WTC11 (cell line): ENCODE measurements at regions not wholly inside any gene's neighbourhood (a gene's known extent, or its start where the extent isn't known, plus 50 kb on each side); places are given as distances from the start of the nearest gene placed in this dataset.

Experiments used
- ATAC-seq: fragments of 200-7000 bp; cut with Tn5 transposase; 2 replicates; pipeline ENCODE4 v1.10.0; 2021; ENCODE audit warnings: mild to moderate bottlenecking, moderate library complexity
- CTCF ChIA-PET: fragments of 300-600 bp; sonication (Branson Sonifier 250); formaldehyde crosslinking; loops from one replicate; lab custom pipeline; 2021; ENCODE audit warnings: antibody characterized with exemption; lab: Charles Lee
- POLR2A ChIA-PET: fragments of 350-600 bp; sonication (Branson Sonifier 250); formaldehyde crosslinking; loops from one replicate; lab custom pipeline; 2021; ENCODE audit warnings: antibody characterized with exemption; lab: Charles Lee
- DNase-seq: peaks from one replicate; pipeline ENCODE4 v3.0.0; 2021; ENCODE audit warnings: low spot score
- H3K27ac Mint-ChIP-seq: 2 replicates; pipeline ENCODE4 v1.8.0; 2021; ENCODE audit warnings: mixed read lengths
- H3K27me3 Mint-ChIP-seq: 2 replicates; pipeline ENCODE4 v1.8.0; 2021; ENCODE audit warnings: low read depth, mild to moderate bottlenecking, moderate library complexity, mixed read lengths
- H3K36me3 Mint-ChIP-seq: 2 replicates; pipeline ENCODE4 v1.8.0; 2021; ENCODE audit warnings: mixed read lengths
- H3K4me1 Mint-ChIP-seq: 2 replicates; pipeline ENCODE4 v1.8.0; 2022; ENCODE audit warnings: mixed read lengths
- H3K4me3 Mint-ChIP-seq: 2 replicates; pipeline ENCODE4 v1.8.0; 2021; ENCODE audit warnings: mild to moderate bottlenecking, moderate library complexity, mixed read lengths
- H3K9me3 Mint-ChIP-seq: 2 replicates; pipeline ENCODE4 v1.8.0; 2021; ENCODE audit warnings: mixed read lengths
- AR ChIP-seq: fragments of 250-450 bp; sonication (Bioruptor Pico); IDR thresholded peaks from 2 replicates; pipeline ENCODE4 v1.9.0; 2021; ENCODE audit warnings: mild to moderate bottlenecking
- ATF1 ChIP-seq: sonication (generic); formaldehyde crosslinking; IDR thresholded peaks from 2 replicates; pipeline ENCODE4 v1.8.1; 2023; ENCODE audit warnings: mild to moderate bottlenecking, moderate library complexity, missing genetic modification reagents
- ATF3 ChIP-seq: sonication (generic); formaldehyde crosslinking; conservative IDR thresholded peaks from 2 replicates; pipeline ENCODE4 v1.8.1; 2022; ENCODE audit warnings: mild to moderate bottlenecking, missing genetic modification reagents
- E2F1 ChIP-seq: sonication (generic); formaldehyde crosslinking; IDR thresholded peaks from 2 replicates; pipeline ENCODE4 v1.8.0; 2022; ENCODE audit warnings: mild to moderate bottlenecking, missing genetic modification reagents
- ELF4 ChIP-seq: sonication (generic); formaldehyde crosslinking; IDR thresholded peaks from 2 replicates; pipeline ENCODE4 v1.8.1; 2022; ENCODE audit warnings: low read depth, mild to moderate bottlenecking, moderate library complexity, missing genetic modification reagents
- ESRRA ChIP-seq: sonication (generic); formaldehyde crosslinking; IDR thresholded peaks from 2 replicates; pipeline ENCODE4 v1.8.1; 2022; ENCODE audit warnings: mild to moderate bottlenecking, missing genetic modification reagents, borderline replicate concordance
- ETV6 ChIP-seq: sonication (generic); formaldehyde crosslinking; IDR thresholded peaks from 2 replicates; pipeline ENCODE4 v1.8.1; 2022; ENCODE audit warnings: mild to moderate bottlenecking, missing genetic modification reagents
- FOXJ3 ChIP-seq: sonication (generic); formaldehyde crosslinking; IDR thresholded peaks from 2 replicates; pipeline ENCODE4 v1.9.0; 2021; ENCODE audit warnings: missing genetic modification reagents, mild to moderate bottlenecking, borderline replicate concordance
- IRF1 ChIP-seq: sonication (generic); formaldehyde crosslinking; IDR thresholded peaks from 2 replicates; pipeline ENCODE4 v1.8.0; 2023; ENCODE audit warnings: missing genetic modification reagents
- NR1H2 ChIP-seq: sonication (generic); formaldehyde crosslinking; IDR thresholded peaks from 2 replicates; pipeline ENCODE4 v1.9.0; 2021; ENCODE audit warnings: mild to moderate bottlenecking, moderate library complexity, missing genetic modification reagents
- PRRX2 ChIP-seq: fragments of 250-450 bp; sonication (Bioruptor Pico); IDR thresholded peaks from 2 replicates; pipeline ENCODE4 v1.8.0; 2021; ENCODE audit warnings: mild to moderate bottlenecking
- TP53 ChIP-seq: sonication (generic); formaldehyde crosslinking; IDR thresholded peaks from 2 replicates; pipeline ENCODE4 v1.8.1; 2023; ENCODE audit warnings: mild to moderate bottlenecking, missing genetic modification reagents
- ZNF232 ChIP-seq: sonication (generic); formaldehyde crosslinking; IDR thresholded peaks from 2 replicates; pipeline ENCODE4 v1.8.0; 2022; ENCODE audit warnings: mild to moderate bottlenecking, missing genetic modification reagents
- ZNF281 ChIP-seq: sonication (generic); formaldehyde crosslinking; IDR thresholded peaks from 2 replicates; pipeline ENCODE4 v1.8.0; 2023; ENCODE audit warnings: mild to moderate bottlenecking, missing genetic modification reagents
- ZNF396 ChIP-seq: fragments of 250-450 bp; sonication (Bioruptor Pico); IDR thresholded peaks from 2 replicates; pipeline ENCODE4 v1.8.0; 2021; ENCODE audit warnings: mild to moderate bottlenecking, moderate library complexity, borderline replicate concordance
- ZNF532 ChIP-seq: fragments of 250-450 bp; sonication (Bioruptor Pico); IDR thresholded peaks from 2 replicates; pipeline ENCODE4 v1.9.0; 2021; ENCODE audit warnings: mild to moderate bottlenecking, borderline replicate concordance

GRCh38 chr6:6769466-6769865, 180.9 kb downstream of the LY86 start (continued):
- TF ChIP-seq ZNF281 (no peak), ATF3 (CRISPR knock-in tag) (no peak), AR (CRISPR knock-in tag) (no peak), ELF4 (CRISPR knock-in tag) (no peak), PRRX2 (CRISPR knock-in tag) (no peak), ESRRA (CRISPR knock-in tag) (no peak), ZNF396 (CRISPR knock-in tag) (no peak), FOXJ3 (CRISPR knock-in tag) (no peak), ETV6 (CRISPR knock-in tag) (no peak)
- TF ChIP-seq, all 79 proteins: peak for 0

GRCh38 chr6:6771224-6771945, 182.9 kb downstream of the LY86 start:
- Mint-ChIP-seq H3K4me1 (peaks cover 15% of the 10 kb centered on the region), H3K27me3 (no peaks in the 10 kb centered on the region), H3K9me3 (peaks cover 5% of the 10 kb centered on the region; the same call in 1 of the 2 replicates)
- POLR2A ChIA-PET: no interaction called here
- CTCF ChIA-PET: interaction anchor here (0.6 kb wide), 1 partner anchor 174 kb away, joined by 3 read pairs; no protein-coding TSS in a partner anchor
- ATAC-seq: no peak
- TF ChIP-seq ZNF532 (no peak), ZNF232 (CRISPR knock-in tag) (no peak), IRF1 (no peak), ATF1 (CRISPR knock-in tag) (no peak), E2F1 (no peak), NR1H2 (no peak), TP53 (no peak)
- TF ChIP-seq, all 79 proteins: peak for 0
- H3K36me3 Mint-ChIP-seq: no peaks in the 10 kb centered on the region
- H3K4me3 Mint-ChIP-seq: no peak overlapping the region
- DNase-seq: no peak
- H3K27ac Mint-ChIP-seq: no peak overlapping the region
